PC-9 (cell line): ENCODE measurements at regions not wholly inside any gene's neighbourhood (a gene's known extent, or its start where the extent isn't known, plus 50 kb on each side); places are given as distances from the start of the nearest gene placed in this dataset.

Experiments
- CTCF ChIP-seq: fragments of 200-600 bp; sonication (generic); conservative IDR thresholded peaks from 2 replicates; pipeline ENCODE4 v1.6.1; 2017; ENCODE audit warnings: mixed run types, antibody characterized with exemption, mild to moderate bottlenecking, moderate library complexity
- EZH2 ChIP-seq: fragments of 200-600 bp; sonication (generic); IDR thresholded peaks from 2 replicates; pipeline ENCODE4 v1.8.0; 2017; ENCODE audit warnings: antibody characterized with exemption, low read depth

GRCh38 chr5:82661933-82662332, 383.8 kb upstream of the RPS23 start:
- TF ChIP-seq CTCF (no peak), EZH2 (no peak)
